Suprapubic skin (tissue), 3 donors: ENCODE measurements at regions not wholly inside any gene's neighbourhood (a gene's known extent, or its start where the extent isn't known, plus 50 kb on each side); places are given as distances from the start of the nearest gene placed in this dataset.

ENCODE experiments used
- CTCF ChIP-seq, 2 donors: fragments of 200-600 bp in 1 of 2; fragments of 450-650 bp in 1 of 2; sonication (generic) in 1 of 2; IDR thresholded peaks; one replicate each; pipeline ENCODE4 v1.5.1; 2016 to 2019; ENCODE audit warnings: antibody characterized with exemption in 2 of 2, mild to moderate bottlenecking in 1 of 2, moderate library complexity in 1 of 2
- EP300 ChIP-seq: sonication (generic); formaldehyde crosslinking; IDR thresholded peaks from one replicate; pipeline ENCODE4 v1.6.1; 2017; ENCODE audit warnings: antibody characterized with exemption
- POLR2A ChIP-seq, 2 donors: fragments of 450-650 bp; IDR thresholded peaks; one replicate each; pipeline ENCODE4 v1.6.1; 2017; ENCODE audit warnings: antibody characterized with exemption in 2 of 2, mild to moderate bottlenecking in 2 of 2, moderate library complexity in 2 of 2

- TF ChIP-seq POLR2A (IDR thresholded peaks at IDR 0.05) (no peak), CTCF (IDR thresholded peaks at IDR 0.05) (no peak), EP300 (no peak)
Measured at GRCh38 chr12:95368931-95369330, 105.0 kb upstream of the METAP2 start.
